ENCODE measurements at regions not wholly inside any gene's neighbourhood (a gene's known extent, or its start where the extent isn't known, plus 50 kb on each side); places are given as distances from the start of the nearest gene placed in this dataset.

DNA sequence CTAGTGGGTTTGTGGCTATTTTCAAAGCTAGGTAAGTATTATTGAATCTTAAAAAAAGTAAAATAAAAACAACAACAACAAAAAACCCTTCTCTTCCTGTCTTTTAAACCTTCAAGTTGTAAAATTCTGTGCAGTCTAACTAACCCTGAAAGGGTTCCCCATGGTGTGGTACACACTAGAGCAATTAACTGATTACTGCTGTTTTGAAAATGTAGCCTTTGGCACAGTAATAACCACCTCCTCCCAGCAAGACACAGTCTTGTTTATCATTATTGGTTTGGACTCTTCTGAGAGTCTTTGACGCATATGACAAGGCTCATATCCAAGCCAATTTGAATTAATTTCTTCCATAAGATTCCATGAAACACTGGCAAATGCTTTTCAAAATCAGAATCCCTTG is 2184.6 kb upstream of the PIK3C3 start:
- TF ChIP-seq, protein P1, sequence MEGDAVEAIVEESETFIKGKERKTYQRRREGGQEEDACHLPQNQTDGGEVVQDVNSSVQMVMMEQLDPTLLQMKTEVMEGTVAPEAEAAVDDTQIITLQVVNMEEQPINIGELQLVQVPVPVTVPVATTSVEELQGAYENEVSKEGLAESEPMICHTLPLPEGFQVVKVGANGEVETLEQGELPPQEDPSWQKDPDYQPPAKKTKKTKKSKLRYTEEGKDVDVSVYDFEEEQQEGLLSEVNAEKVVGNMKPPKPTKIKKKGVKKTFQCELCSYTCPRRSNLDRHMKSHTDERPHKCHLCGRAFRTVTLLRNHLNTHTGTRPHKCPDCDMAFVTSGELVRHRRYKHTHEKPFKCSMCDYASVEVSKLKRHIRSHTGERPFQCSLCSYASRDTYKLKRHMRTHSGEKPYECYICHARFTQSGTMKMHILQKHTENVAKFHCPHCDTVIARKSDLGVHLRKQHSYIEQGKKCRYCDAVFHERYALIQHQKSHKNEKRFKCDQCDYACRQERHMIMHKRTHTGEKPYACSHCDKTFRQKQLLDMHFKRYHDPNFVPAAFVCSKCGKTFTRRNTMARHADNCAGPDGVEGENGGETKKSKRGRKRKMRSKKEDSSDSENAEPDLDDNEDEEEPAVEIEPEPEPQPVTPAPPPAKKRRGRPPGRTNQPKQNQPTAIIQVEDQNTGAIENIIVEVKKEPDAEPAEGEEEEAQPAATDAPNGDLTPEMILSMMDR (IDR thresholded peaks at IDR 0.05; ENCODE audit: insufficient read depth, low read length, poor library complexity, severe bottlenecking): no peak
- no peak for TF ChIP-seq EZH2phosphoT487 (conservative IDR thresholded peaks at IDR 0.05; ENCODE audit: low read length)

Measured in SU-DHL-6 (cell line).